ENCODE measurements at regions not wholly inside any gene's neighbourhood (a gene's known extent, or its start where the extent isn't known, plus 50 kb on each side); places are given as distances from the start of the nearest gene placed in this dataset.

GRCh38 chr17:71441098-71441497 lies 679.7 kb upstream of the SOX9 start:
- H3K9me3 ChIP-seq (replicated peaks; ENCODE audit: control insufficient read depth, insufficient read depth, low read length) = no peaks in the 10 kb centered on the region
- no peaks in the 10 kb centered on the region for H3K36me3 ChIP-seq (ENCODE audit: control insufficient read depth in 2 of 2, extremely low read depth in 1 of 2, insufficient read depth in 2 of 2, low read length in 2 of 2)

More at GRCh38 chr17:71441098-71441497, 679.7 kb upstream of the SOX9 start:
- DNase-seq (ENCODE audit: low read depth, low spot score) (no peak), FAIRE-seq (no peak)
- Histone ChIP-seq H3K4me2 (ENCODE audit: insufficient read depth, low read length) (no peak overlapping the region), H3K79me2 (ENCODE audit: control insufficient read depth, insufficient read depth, low read length) (no peaks in the 10 kb centered on the region), H3K4me1 (ENCODE audit: control insufficient read depth, extremely low read depth, insufficient read depth, low read length) (no peaks in the 10 kb centered on the region), H2AFZ (ENCODE audit: low read depth, low read length) (no peak overlapping the region), H3K4me3 (replicated peaks in 1 of 3; ENCODE audit: insufficient read depth in 1 of 3, low read depth in 1 of 3, low read length in 3 of 3) (no peak overlapping the region), H3K9me1 (replicated peaks; ENCODE audit: control insufficient read depth, extremely low read depth, insufficient read depth, low read length) (no peaks in the 10 kb centered on the region), H4K20me1 (replicated peaks; ENCODE audit: control insufficient read depth, extremely low read depth, insufficient read depth, low read length) (no peaks in the 10 kb centered on the region), H3K9ac (replicated peaks; ENCODE audit: extremely low read depth, insufficient read depth, low read length) (no peak overlapping the region), H3K27ac (ENCODE audit: insufficient read depth, low read depth, low read length) (no peak overlapping the region), H3K27me3 (ENCODE audit: control insufficient read depth in 2 of 2, insufficient read depth in 2 of 2, low read length in 2 of 2) (no peaks in the 10 kb centered on the region)
- ChIA-PET CTCF (no interaction called here), POLR2A (no interaction called here)
- TF ChIP-seq POLR2A (IDR thresholded peaks at IDR 0.05; ENCODE audit: low read depth, low read length) (no peak), EZH2 (IDR thresholded peaks at IDR 0.05; ENCODE audit: borderline replicate concordance, low read depth, low read length, severe bottlenecking) (no peak), POLR2AphosphoS5 (IDR thresholded peaks at IDR 0.05; ENCODE audit: insufficient read depth, low read depth, low read length) (no peak), MAX (IDR thresholded peaks at IDR 0.05; ENCODE audit: insufficient read depth, insufficient read length) (no peak), GATA2 (IDR thresholded peaks at IDR 0.05; ENCODE audit: insufficient read depth, insufficient read length, low read depth, low read length) (no peak), JUN (IDR thresholded peaks at IDR 0.05; ENCODE audit: borderline replicate concordance, insufficient read depth, insufficient read length, low read depth) (no peak), FOS (IDR thresholded peaks at IDR 0.05; ENCODE audit: borderline replicate concordance, insufficient read depth, low read length) (no peak), CTCF (IDR thresholded peaks at IDR 0.05; ENCODE audit: extremely low read depth in 1 of 2, insufficient read depth in 1 of 2, low read depth in 1 of 2, low read length in 2 of 2) (no peak), MYC (IDR thresholded peaks at IDR 0.05; ENCODE audit: low read depth, low read length) (no peak)
- intact Hi-C loops (cut with micrococcal nuclease) (no loop called here), dilution Hi-C loops (cut with MboI; ENCODE audit: extremely low pct_ligation_motif_present, low sequenced_read_pairs) (no loop called here)
- no TSS peak for BruUV-seq (replicated peaks)

Measured in endothelial cell of umbilical vein (primary cell).